KMS-11 (cell line): ENCODE measurements at regions not wholly inside any gene's neighbourhood (a gene's known extent, or its start where the extent isn't known, plus 50 kb on each side); places are given as distances from the start of the nearest gene placed in this dataset.
"Not testable (repeated sequence)": the region's sequence is repeated elsewhere in the genome, so short reads cannot be mapped to it uniquely, and the experiment has no call there.

Experiments used
- H2AFZ ChIP-seq: fragments of 200-600 bp; sonication (generic); 2 replicates; pipeline ENCODE4 v1.6.1; 2016; ENCODE audit warnings: antibody characterized with exemption, mixed run types, low read depth
- H3K27ac ChIP-seq: fragments of 200-600 bp; sonication (generic); 2 replicates; pipeline ENCODE4 v1.6.1; 2016; ENCODE audit warnings: mild to moderate bottlenecking, mixed run types
- H3K27me3 ChIP-seq: fragments of 200-600 bp; sonication (generic); 2 replicates; pipeline ENCODE4 v1.6.1; 2017; ENCODE audit warnings: mild to moderate bottlenecking, low read depth, mixed run types, moderate library complexity; ENCODE audit not compliant: insufficient read depth
- H3K36me3 ChIP-seq: fragments of 200-600 bp; sonication (generic); 2 replicates; pipeline ENCODE4 v1.6.1; 2017; ENCODE audit warnings: mild to moderate bottlenecking, mixed run types; ENCODE audit not compliant: insufficient read depth
- H3K4me1 ChIP-seq: fragments of 200-600 bp; sonication (generic); 2 replicates; pipeline ENCODE4 v1.6.1; 2016; ENCODE audit warnings: mild to moderate bottlenecking, low read depth, mixed run types; ENCODE audit not compliant: poor library complexity, severe bottlenecking
- H3K4me2 ChIP-seq: fragments of 200-600 bp; sonication (generic); 2 replicates; pipeline ENCODE4 v1.7.0; 2016; ENCODE audit warnings: mild to moderate bottlenecking, mixed run types
- H3K4me3 ChIP-seq: fragments of 200-600 bp; sonication (generic); IDR thresholded peaks from 2 replicates; pipeline ENCODE4 v1.6.1; 2017; ENCODE audit warnings: low read depth, low read length, mixed read lengths; ENCODE audit not compliant: insufficient read depth
- H3K79me2 ChIP-seq: fragments of 200-600 bp; sonication (generic); 2 replicates; pipeline ENCODE4 v1.6.1; 2016; ENCODE audit warnings: low read depth, mixed run types; ENCODE audit not compliant: insufficient read depth
- H3K9ac ChIP-seq: fragments of 200-600 bp; sonication (generic); 2 replicates; pipeline ENCODE4 v1.6.1; 2016; ENCODE audit warnings: mild to moderate bottlenecking, mixed run types
- H4K20me1 ChIP-seq: fragments of 200-600 bp; sonication (generic); 2 replicates; pipeline ENCODE4 v1.6.1; 2016; ENCODE audit warnings: mild to moderate bottlenecking, mixed run types; ENCODE audit not compliant: insufficient read depth
- TF ChIP-seq, protein P1 (sequence below): fragments of 200-600 bp; sonication (generic); conservative IDR thresholded peaks from 2 replicates; pipeline ENCODE4 v1.6.1; 2017; ENCODE audit warnings: low read depth, mild to moderate bottlenecking, antibody characterized with exemption, low read length, moderate library complexity, mixed read lengths

DNA sequence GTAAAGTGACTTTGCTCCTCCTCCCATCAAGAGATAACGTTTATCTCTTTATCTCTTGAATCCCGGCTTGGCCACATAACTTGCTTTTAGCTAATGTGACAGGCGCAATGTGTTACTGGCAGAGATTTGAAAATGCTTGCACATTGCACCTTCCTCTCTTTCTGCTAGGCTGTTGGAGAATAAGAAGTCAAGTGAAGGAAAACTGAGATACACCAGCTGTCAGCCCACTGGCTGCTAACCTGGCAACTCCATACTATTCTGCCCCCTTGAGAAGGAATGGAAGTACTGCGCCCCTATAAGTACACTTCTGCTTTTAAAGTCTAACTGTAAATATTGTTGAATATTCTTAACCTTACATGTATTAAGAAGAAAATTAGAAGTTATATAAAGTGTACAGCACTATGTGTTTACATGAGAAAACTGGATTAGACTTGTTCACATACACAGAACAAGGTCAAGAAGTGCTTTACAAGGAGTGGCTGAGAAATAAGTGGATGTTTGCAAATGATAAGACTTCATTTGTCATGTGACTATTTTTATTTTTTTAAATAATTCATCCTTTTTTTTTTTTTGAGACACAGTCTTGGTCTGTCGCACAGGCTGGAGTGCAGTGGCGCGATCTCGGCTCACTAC is 424.5 kb upstream of the CTSO start:
- Histone ChIP-seq H4K20me1 (no peaks in the 10 kb centered on the region), H3K79me2 (no peaks in the 10 kb centered on the region), H3K27me3 (no peaks in the 10 kb centered on the region), H3K4me2 (no peak overlapping the region), H3K4me1 (peaks cover 7% of the 10 kb centered on the region), H3K4me3 (no peak overlapping the region), H3K27ac (no peak overlapping the region), H3K9ac (no peak overlapping the region), H3K36me3 (no peaks in the 10 kb centered on the region), H2AFZ (no peak overlapping the region)
- TF ChIP-seq, protein P1, sequence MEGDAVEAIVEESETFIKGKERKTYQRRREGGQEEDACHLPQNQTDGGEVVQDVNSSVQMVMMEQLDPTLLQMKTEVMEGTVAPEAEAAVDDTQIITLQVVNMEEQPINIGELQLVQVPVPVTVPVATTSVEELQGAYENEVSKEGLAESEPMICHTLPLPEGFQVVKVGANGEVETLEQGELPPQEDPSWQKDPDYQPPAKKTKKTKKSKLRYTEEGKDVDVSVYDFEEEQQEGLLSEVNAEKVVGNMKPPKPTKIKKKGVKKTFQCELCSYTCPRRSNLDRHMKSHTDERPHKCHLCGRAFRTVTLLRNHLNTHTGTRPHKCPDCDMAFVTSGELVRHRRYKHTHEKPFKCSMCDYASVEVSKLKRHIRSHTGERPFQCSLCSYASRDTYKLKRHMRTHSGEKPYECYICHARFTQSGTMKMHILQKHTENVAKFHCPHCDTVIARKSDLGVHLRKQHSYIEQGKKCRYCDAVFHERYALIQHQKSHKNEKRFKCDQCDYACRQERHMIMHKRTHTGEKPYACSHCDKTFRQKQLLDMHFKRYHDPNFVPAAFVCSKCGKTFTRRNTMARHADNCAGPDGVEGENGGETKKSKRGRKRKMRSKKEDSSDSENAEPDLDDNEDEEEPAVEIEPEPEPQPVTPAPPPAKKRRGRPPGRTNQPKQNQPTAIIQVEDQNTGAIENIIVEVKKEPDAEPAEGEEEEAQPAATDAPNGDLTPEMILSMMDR: peak; percentile 27; the same call in 1 of the 2 replicates

DNA sequence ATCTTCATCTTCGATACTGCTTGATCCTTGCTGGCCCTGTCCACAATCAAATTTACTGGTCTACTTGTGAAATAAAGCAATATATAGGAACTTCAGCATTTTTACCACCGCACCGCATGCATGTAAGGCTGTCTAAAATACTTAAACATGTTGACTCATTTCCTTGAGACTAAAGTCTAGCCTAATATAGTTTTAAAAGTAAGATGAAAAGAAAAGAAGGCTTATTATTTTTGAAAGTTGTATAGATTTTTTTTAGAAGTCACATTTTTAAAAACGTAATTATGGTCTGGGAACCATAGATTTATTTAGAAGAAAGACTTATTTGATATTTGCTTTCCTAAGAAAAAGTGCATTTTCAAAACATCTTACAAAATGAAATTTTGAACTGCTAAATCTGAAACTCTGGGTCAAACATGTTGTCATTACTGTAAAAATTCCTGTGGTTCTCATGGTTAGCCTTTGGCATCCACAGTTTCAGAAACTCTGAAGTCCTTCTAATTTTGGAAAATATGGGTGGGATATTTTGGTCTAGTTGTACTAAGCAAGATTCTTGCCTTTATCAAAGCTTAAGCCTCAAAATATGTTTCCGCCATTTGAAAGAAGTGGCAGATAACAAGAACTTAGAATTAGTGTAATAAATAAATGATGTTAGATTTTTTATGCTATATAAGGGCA is 423.5 kb upstream of the CTSO start:
- TF ChIP-seq, protein P1: no peak

DNA sequence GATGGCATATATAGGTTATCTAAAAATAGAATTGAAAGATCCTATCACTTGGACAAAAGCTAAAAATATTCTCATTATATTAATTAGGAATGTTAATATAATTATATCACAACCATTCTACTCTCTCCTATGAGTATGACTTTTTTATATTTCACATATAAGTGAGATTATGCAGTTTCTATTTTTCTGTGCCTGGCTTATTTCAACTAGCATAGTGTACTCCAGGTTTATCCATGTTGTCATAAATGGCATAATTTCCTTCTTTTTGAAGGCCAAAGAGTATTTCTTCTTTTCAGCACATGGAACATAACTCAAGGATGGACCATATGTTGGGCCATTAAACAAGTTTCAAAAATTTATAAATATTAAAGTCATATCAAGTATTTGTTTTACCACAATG is 421.2 kb upstream of the CTSO start:
- H3K27ac ChIP-seq: no peak overlapping the region
- H3K4me3 ChIP-seq: no peak overlapping the region
- H3K36me3 ChIP-seq: no peaks in the 10 kb centered on the region
- no peak overlapping the region for H3K9ac ChIP-seq
- H2AFZ ChIP-seq: no peak overlapping the region
- H3K4me1 ChIP-seq: peaks cover 7% of the 10 kb centered on the region
- no peaks in the 10 kb centered on the region for H3K27me3 ChIP-seq
- no peaks in the 10 kb centered on the region for H3K79me2 ChIP-seq
- H3K4me2 ChIP-seq: no peak overlapping the region
- TF ChIP-seq, protein P1: no peak
- H4K20me1 ChIP-seq: no peaks in the 10 kb centered on the region

More for the DNA sequence above, 423.5 kb upstream of the CTSO start:
- Histone ChIP-seq H3K4me3 (no peak overlapping the region), H3K36me3 (no peaks in the 10 kb centered on the region), H3K27me3 (no peaks in the 10 kb centered on the region), H3K4me2 (no peak overlapping the region), H3K4me1 (peaks cover 7% of the 10 kb centered on the region), H3K27ac (no peak overlapping the region), H3K9ac (no peak overlapping the region), H4K20me1 (no peaks in the 10 kb centered on the region), H2AFZ (no peak overlapping the region), H3K79me2 (no peaks in the 10 kb centered on the region)

DNA sequence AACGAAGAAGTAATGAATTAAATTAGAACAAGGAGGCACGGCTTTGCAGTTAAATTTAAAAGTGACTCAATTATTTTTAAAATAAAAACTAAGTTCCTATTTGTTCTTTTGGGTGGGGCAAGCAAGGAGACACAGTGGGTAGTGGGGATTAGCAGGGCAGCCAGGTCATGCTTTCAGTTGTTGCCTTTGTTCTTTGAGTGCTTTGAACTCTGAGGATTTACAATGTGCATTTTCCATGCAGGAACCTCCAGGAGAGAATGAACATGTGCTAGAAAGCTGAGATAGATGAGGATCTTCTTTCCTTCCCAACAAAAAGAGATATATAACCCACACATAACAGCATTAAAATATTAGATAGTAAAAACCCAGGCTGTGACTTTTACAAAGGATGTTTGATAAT is 420.4 kb upstream of the CTSO start:
- Histone ChIP-seq H3K4me1 (peaks cover 7% of the 10 kb centered on the region), H3K4me3 (no peak overlapping the region), H3K27me3 (no peaks in the 10 kb centered on the region), H3K27ac (no peak overlapping the region), H3K9ac (no peak overlapping the region), H2AFZ (no peak overlapping the region), H3K36me3 (no peaks in the 10 kb centered on the region), H3K4me2 (no peak overlapping the region), H4K20me1 (no peaks in the 10 kb centered on the region), H3K79me2 (no peaks in the 10 kb centered on the region)
- TF ChIP-seq, protein P1: no peak

DNA sequence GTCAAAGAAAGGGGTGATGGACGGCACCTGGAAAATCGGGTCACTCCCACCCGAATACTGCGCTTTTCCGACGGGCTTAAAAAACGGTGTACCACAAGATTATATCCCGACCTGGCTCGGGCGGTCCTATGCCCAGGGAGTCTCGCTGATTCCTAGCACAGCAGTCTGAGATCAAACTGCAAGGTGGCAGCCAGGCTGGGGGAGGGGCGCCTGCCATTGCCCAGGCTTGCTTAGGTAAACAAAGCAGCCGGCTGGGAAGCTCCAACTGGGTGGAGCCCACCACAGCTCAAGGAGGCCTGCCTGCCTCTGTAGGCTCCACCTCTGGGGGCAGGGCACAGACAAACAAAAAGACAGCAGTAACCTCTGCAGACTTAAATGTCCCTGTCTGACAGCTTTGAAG is 413.8 kb upstream of the CTSO start:
- not testable (repeated sequence) for H3K36me3 ChIP-seq, H3K9ac ChIP-seq, H3K79me2 ChIP-seq, H2AFZ ChIP-seq, H3K4me2 ChIP-seq, H3K4me1 ChIP-seq, H3K4me3 ChIP-seq, H3K27me3 ChIP-seq, H4K20me1 ChIP-seq, H3K27ac ChIP-seq
